Activated T-cell treated with anti-CD3 and anti-CD28 coated beads for 24 hours (primary cell): ENCODE measurements at regions not wholly inside any gene's neighbourhood (a gene's known extent, or its start where the extent isn't known, plus 50 kb on each side); places are given as distances from the start of the nearest gene placed in this dataset.
"Not testable (repeated sequence)": the region's sequence is repeated elsewhere in the genome, so short reads cannot be mapped to it uniquely, and the experiment has no call there.

Source experiments
- DNase-seq: peaks from one replicate; pipeline ENCODE4 v3.0.0-alpha.2; 2020; ENCODE audit warnings: low read depth

- no peak for DNase-seq
Measured at GRCh38 chr17:31798205-31798724, 60.8 kb downstream of the COPRS start.

- DNase-seq, result not testable (repeated sequence)
Measured at GRCh38 chr17:31795941-31796340, 63.1 kb downstream of the COPRS start.

- DNase-seq, result no peak
Measured at GRCh38 chr17:31794111-31794510, 64.9 kb downstream of the COPRS start.

- DNase-seq, result not testable (repeated sequence)
Measured at GRCh38 chr17:31793634-31794033, 65.4 kb downstream of the COPRS start.

GRCh38 chr17:31792007-31792585 lies 66.9 kb downstream of the COPRS start:
- DNase-seq, result no peak

- DNase-seq, result no peak
Measured at GRCh38 chr17:31789707-31790505, 69.1 kb downstream of the COPRS start.

GRCh38 chr17:31788956-31789355 lies 70.1 kb downstream of the COPRS start:
- no peak for DNase-seq

- no peak for DNase-seq
Measured at GRCh38 chr17:31788571-31788946, 70.5 kb downstream of the COPRS start.

- no peak for DNase-seq
Measured at GRCh38 chr17:31787857-31788570, 71.0 kb downstream of the COPRS start.

- DNase-seq, result no peak
Measured at GRCh38 chr17:31786796-31787481, 72.1 kb downstream of the COPRS start.

GRCh38 chr17:31780483-31780882 lies 78.6 kb downstream of the COPRS start:
- no peak for DNase-seq

GRCh38 chr17:31778523-31778922 lies 80.5 kb downstream of the COPRS start:
- DNase-seq, result no peak

- not testable (repeated sequence) for DNase-seq
Measured at GRCh38 chr17:31771328-31771727, 87.7 kb downstream of the COPRS start.

- not testable (repeated sequence) for DNase-seq
Measured at GRCh38 chr17:31770501-31770900, 88.5 kb downstream of the COPRS start.

GRCh38 chr17:31761836-31762510 lies 97.1 kb downstream of the COPRS start:
- not testable (repeated sequence) for DNase-seq

- DNase-seq, result no peak
Measured at GRCh38 chr17:31758646-31759045, 100.4 kb downstream of the COPRS start.

- no peak for DNase-seq
Measured at GRCh38 chr17:31757097-31757496, 101.9 kb downstream of the COPRS start.

- DNase-seq, result no peak
Measured at GRCh38 chr17:31754239-31754945, 104.7 kb downstream of the COPRS start.

GRCh38 chr17:31753011-31753410 lies 106.0 kb downstream of the COPRS start:
- DNase-seq, result no peak

- DNase-seq, result no peak
Measured at GRCh38 chr17:31752584-31752983, 106.5 kb downstream of the COPRS start.

- DNase-seq, result no peak
Measured at GRCh38 chr17:31750578-31750977, 108.5 kb downstream of the COPRS start.
